Body of pancreas (tissue), 4 donors: ENCODE measurements at regions not wholly inside any gene's neighbourhood (a gene's known extent, or its start where the extent isn't known, plus 50 kb on each side); places are given as distances from the start of the nearest gene placed in this dataset.
"Not testable (repeated sequence)": the region's sequence is repeated elsewhere in the genome, so short reads cannot be mapped to it uniquely, and the experiment has no call there.

Source experiments
- POLR2A ChIP-seq, 3 donors: fragments of 450-650 bp; IDR thresholded peaks; one replicate each; pipeline ENCODE4 v1.6.1; 2016; ENCODE audit warnings: antibody characterized with exemption in 3 of 3, mild to moderate bottlenecking in 2 of 3
- TF ChIP-seq, protein P1 (sequence below), 7 experiments: fragments of 450-650 bp in 4 of 7; fragments of 200-600 bp in 3 of 7; sonication (generic) in 3 of 7; IDR thresholded peaks; one replicate each; pipeline ENCODE4 v1.5.1; 2016 to 2019; ENCODE audit warnings: antibody characterized with exemption in 7 of 7

DNA sequence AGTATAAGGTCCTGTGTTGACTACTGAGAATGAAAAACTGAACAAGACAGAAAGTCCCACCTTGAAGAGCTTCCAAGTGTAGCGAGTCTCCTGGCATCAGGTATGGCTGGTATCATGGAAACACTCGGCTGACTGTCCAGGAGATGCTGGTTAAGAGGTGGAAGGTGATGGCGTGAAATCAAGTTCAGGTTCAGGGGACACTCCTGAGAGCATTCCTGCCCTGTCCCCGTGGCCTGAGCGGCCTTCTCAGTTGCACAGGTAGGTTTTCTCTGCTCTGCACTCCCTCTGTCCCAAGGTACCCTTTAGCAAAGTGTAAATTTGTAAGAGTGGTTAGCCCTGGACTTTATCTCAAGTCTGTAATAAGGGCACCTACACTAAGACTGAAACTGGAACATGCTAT, 713.7 kb upstream of the TPTE start:
- TF ChIP-seq, protein P1, sequence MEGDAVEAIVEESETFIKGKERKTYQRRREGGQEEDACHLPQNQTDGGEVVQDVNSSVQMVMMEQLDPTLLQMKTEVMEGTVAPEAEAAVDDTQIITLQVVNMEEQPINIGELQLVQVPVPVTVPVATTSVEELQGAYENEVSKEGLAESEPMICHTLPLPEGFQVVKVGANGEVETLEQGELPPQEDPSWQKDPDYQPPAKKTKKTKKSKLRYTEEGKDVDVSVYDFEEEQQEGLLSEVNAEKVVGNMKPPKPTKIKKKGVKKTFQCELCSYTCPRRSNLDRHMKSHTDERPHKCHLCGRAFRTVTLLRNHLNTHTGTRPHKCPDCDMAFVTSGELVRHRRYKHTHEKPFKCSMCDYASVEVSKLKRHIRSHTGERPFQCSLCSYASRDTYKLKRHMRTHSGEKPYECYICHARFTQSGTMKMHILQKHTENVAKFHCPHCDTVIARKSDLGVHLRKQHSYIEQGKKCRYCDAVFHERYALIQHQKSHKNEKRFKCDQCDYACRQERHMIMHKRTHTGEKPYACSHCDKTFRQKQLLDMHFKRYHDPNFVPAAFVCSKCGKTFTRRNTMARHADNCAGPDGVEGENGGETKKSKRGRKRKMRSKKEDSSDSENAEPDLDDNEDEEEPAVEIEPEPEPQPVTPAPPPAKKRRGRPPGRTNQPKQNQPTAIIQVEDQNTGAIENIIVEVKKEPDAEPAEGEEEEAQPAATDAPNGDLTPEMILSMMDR (IDR thresholded peaks at IDR 0.05), result not testable (repeated sequence)
- TF ChIP-seq POLR2A (IDR thresholded peaks at IDR 0.05), result not testable (repeated sequence)
